Embryonic facial prominence (tissue), 1 donor: ENCODE measurements at regions not wholly inside any gene's neighbourhood (a gene's known extent, or its start where the extent isn't known, plus 50 kb on each side); places are given as distances from the start of the nearest gene placed in this dataset.

ENCODE experiments used
- DNase-seq: peaks from one replicate; pipeline ENCODE4 v3.0.0-alpha.2; 2016; ENCODE audit errors: extremely low spot score

GRCh38 chr2:43107679-43108078, 118.7 kb downstream of the ZFP36L2 start:
- DNase-seq: no peak

GRCh38 chr2:43106559-43107527, 119.6 kb downstream of the ZFP36L2 start:
- DNase-seq: no peak

- DNase-seq: no peak
These were observed 120.5 kb downstream of the ZFP36L2 start for GRCh38 chr2:43105586-43106558.

GRCh38 chr2:43104763-43105162, 121.6 kb downstream of the ZFP36L2 start:
- no peak for DNase-seq

- DNase-seq: no peak
These were observed 122.3 kb downstream of the ZFP36L2 start for GRCh38 chr2:43104106-43104505.

- no peak for DNase-seq
These were observed 123.4 kb downstream of the ZFP36L2 start for GRCh38 chr2:43103093-43103404.

GRCh38 chr2:43102366-43103092, 123.9 kb downstream of the ZFP36L2 start:
- no peak for DNase-seq

GRCh38 chr2:43101751-43102150, 124.7 kb downstream of the ZFP36L2 start:
- no peak for DNase-seq

- no peak for DNase-seq
These were observed 125.3 kb downstream of the ZFP36L2 start for GRCh38 chr2:43100883-43101662.

GRCh38 chr2:43100362-43100882, 126.0 kb downstream of the ZFP36L2 start:
- no peak for DNase-seq

GRCh38 chr2:43099797-43100196, 126.6 kb downstream of the ZFP36L2 start:
- DNase-seq: no peak

GRCh38 chr2:43098539-43098938, 127.9 kb downstream of the ZFP36L2 start:
- DNase-seq: no peak

GRCh38 chr2:43097644-43098408, 128.6 kb downstream of the ZFP36L2 start:
- no peak for DNase-seq

GRCh38 chr2:43095533-43096295, 130.7 kb downstream of the ZFP36L2 start:
- DNase-seq: no peak

GRCh38 chr2:43092520-43093179, 133.8 kb downstream of the ZFP36L2 start:
- DNase-seq: no peak

GRCh38 chr2:43090317-43090716, 136.1 kb downstream of the ZFP36L2 start:
- no peak for DNase-seq

- DNase-seq: no peak
These were observed 138.0 kb downstream of the ZFP36L2 start for GRCh38 chr2:43088143-43089073.

- no peak for DNase-seq
These were observed 139.0 kb downstream of the ZFP36L2 start for GRCh38 chr2:43087413-43087812.
